Renal pelvis (tissue), 1 donor: ENCODE measurements at regions not wholly inside any gene's neighbourhood (a gene's known extent, or its start where the extent isn't known, plus 50 kb on each side); places are given as distances from the start of the nearest gene placed in this dataset.

Experiments
- DNase-seq: peaks from one replicate; pipeline ENCODE4 v3.0.0-alpha.2; 2013

GRCh38 chr2:5236249-5236648, 455.9 kb upstream of the SOX11 start:
- no peak for DNase-seq

DNA sequence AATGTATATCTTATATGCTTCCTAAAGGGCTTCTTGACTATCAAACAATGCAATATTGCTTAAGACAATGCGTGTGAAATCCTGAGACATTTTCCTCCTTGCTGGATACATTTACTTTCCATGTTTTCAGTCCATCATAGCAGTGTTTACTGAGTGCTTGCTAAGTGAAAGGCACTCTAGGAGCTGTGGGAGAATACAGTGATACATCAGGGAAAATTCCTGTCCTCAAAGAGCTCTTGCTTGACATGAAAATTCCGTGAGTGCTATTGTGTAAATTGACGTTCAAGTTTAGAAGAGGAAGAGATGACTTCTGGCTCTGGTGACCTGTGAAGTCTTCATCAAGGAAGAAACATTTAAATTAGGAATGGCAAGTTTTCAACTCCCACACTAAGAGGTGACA, 449.4 kb upstream of the SOX11 start:
- DNase-seq: no peak

GRCh38 chr2:5250482-5250881, 441.7 kb upstream of the SOX11 start:
- DNase-seq: no peak

DNA sequence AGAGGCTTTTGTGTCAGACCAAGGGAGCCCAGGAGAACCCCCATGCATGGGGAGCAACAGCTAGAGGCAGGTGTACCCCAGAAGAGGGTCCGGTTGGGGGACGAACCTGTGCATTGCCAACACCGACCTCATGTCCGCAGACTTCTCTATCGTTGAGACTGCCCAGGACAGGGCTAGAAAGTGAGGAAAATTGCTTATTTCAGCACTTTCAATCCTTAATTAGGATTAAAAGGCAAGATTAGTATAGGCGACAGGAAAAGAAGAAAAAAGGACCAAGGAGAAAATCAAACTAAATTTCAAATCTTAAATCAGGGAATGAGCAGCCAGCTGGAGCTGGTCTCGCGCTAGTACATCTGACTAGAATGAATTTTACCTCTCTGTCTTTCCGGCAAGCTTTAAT, 438.9 kb upstream of the SOX11 start:
- no peak for DNase-seq

DNA sequence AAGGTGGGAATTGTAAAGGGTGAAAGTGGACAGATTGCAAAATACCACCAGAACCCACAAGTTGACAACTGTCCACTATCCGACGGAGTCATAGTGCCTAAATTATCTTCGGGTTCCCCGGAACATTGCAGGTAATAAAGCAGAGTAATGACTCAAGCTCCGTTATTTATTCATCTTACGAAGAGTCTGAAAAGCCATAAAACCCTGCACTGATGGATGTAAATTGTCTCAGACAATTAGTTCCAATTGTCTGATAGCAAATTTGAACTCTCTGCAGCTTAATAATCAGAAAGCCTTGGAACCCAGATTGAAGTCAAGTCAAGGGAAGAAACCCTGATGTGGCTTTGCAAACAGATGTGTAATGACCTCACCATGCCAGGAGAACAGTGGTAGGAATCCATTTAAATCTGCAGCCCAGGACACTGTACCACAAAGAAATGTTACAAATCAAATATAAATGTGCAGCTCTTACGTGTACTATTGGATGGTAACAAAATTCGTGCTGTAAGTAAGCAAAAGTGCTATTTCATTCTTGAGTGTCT, 437.3 kb upstream of the SOX11 start:
- DNase-seq: no peak

- DNase-seq: no peak
These were observed 428.9 kb upstream of the SOX11 start for GRCh38 chr2:5263291-5263690.

DNA sequence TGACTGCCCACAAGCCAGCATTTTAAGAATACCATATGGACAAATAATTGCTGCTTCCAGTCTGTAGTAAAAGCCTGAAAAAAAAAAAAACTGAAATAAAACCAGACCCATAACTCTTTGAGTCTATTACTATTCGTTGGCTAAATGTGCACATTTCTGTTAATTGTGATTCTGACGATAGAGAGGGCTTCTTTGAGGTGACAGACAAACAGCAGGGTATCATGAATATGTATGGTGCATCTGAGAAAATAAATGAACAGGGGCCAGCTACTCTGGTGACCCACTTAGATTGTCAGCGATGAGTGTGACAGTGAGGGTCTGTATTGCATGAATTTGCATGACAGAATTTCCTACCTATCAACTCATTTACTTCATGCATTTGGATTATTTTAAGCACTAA, 427.8 kb upstream of the SOX11 start:
- DNase-seq: no peak

- no peak for DNase-seq
These were observed 407.1 kb upstream of the SOX11 start for GRCh38 chr2:5285061-5285460.

DNA sequence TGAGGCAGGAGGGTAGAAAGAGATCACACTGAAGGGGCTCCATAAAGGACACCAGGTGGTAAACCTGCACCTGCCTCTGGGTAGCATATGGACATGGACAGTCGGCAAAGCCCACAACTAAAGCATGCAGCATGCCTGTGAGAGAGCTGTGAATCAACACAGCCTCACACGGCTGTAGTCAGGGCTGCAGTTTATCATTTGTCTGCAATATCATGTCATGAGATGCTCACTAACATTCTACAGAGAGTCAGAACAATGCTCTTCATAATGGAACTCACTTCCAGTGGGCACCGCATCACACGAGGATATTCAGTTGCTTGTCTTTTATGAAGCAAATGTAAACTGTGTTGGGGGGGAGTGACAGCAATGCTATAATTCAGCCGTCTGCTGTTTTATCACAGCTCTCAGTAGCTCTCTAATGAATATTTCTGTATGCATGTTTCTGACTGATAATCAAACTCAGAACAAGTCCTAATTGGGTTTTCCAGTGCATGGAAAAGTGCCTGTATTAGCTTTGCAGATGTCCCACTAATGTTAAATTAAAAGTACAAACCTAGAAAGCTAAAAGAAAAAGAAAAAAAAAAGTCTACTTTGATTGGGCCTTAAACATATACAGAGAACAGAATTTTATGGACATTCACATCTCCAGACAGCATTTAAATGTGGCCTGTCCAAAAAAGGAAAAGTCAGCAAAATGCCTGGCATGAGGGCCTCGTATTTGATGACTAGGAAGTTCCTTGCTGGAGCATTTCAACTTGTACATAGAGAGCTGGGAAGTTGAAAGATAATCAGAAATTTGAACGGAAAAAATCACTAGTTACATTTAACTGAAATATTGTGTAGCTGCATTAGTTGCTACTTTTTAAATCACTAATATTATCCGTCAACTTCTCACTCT, 406.1 kb upstream of the SOX11 start:
- no peak for DNase-seq

- DNase-seq: no peak
These were observed 404.4 kb upstream of the SOX11 start for GRCh38 chr2:5287558-5288334.

DNA sequence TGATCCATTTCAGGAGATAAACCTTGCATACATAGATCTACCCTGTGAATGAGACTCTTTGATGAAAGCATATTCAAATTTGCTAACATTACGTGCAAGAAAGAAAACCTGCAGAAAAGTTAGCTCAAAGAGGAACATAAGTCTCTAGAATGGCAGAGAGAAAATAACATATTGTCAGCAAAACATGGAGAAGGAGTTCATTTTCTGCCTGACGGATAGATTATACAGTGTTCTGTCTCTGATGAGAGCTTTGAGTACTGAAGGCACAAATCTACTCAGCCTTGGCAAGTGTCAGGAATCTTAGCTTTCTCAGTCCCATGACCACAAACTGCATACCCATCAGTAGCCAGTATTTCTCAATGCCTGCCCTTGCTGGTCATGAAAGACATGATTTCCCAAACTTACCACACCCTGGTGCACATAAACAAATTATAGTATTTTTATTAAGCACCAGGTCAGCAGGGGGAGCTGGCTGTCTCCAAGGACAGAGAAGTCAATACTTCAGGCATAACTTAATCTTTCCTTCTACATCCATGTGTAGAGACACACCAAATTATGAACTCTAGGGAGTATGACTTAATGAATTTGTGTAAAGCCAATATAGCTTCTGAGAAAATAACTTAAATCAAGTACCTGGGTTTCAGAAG, 401.2 kb upstream of the SOX11 start:
- no peak for DNase-seq

GRCh38 chr2:5304640-5305039, 387.5 kb upstream of the SOX11 start:
- no peak for DNase-seq

- no peak for DNase-seq
These were observed 377.1 kb upstream of the SOX11 start for GRCh38 chr2:5315041-5315440.

DNA sequence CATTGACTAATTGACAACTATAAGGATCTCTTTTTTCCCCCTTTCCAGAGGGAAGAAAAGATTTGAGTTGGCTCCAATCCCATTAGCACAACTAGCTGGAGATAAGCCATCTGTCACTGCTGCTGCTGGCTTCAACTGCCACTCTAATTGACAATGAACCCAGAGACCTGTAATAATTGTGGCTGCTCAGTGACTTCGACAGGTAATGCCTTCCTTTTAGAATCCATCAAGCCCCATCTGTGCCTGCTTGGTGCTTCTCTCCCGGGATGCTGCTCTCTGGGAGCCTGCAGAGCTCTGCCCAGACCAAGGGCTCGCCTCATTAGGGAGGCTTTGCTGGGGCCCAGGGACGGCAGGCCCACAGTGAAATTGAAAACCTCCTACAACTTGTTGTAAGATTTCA, 376.7 kb upstream of the SOX11 start:
- DNase-seq: no peak

- no peak for DNase-seq
These were observed 376.1 kb upstream of the SOX11 start for GRCh38 chr2:5316001-5316490.

GRCh38 chr2:5319493-5319892, 372.7 kb upstream of the SOX11 start:
- DNase-seq: no peak

GRCh38 chr2:5322396-5322795, 369.8 kb upstream of the SOX11 start:
- DNase-seq: no peak

DNA sequence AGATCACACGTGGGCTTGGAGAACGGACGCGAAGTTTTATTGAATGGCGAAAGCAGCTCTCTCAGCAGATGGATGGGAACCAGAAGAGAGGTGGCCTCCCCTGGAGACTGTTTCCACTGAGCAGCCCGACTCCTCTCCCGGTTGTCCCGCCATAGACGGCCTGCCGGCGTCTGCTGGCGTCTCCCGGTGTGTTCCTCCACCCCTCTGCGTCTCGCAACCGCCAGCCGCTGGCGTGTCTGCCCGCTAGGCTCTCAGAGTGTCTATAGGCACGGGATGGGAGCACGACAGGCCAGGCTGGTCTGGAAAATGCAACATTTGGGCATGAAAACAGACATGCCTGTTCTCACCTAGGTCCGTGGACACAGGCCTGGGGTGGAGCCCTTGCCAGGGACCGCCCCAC, 366.7 kb upstream of the SOX11 start:
- DNase-seq: no peak

GRCh38 chr2:5328826-5329225, 363.4 kb upstream of the SOX11 start:
- DNase-seq: no peak

DNA sequence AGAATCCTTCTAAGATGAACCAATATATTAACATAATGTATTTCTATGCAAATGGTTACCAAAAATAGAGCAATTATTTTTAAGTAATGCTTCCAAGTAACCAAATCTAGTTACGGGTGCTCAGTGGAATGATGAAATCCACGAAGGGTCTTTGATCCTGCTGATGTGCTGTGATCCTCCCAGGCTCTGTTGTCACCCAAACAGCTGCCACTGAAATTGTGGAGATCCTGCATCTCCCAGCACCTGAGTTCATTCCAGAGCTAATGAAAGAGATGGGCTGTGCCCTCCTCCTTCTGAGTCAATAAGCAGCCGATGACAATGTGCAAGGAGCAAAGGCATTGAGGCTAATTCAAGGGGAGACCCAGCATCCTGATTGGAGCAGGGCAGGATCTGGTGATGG, 362.4 kb upstream of the SOX11 start:
- DNase-seq: no peak

- no peak for DNase-seq
These were observed 361.2 kb upstream of the SOX11 start for GRCh38 chr2:5330961-5331360.

- no peak for DNase-seq
These were observed 359.3 kb upstream of the SOX11 start for GRCh38 chr2:5332925-5333324.
